SW 1271 (cell line): ENCODE measurements at regions not wholly inside any gene's neighbourhood (a gene's known extent, or its start where the extent isn't known, plus 50 kb on each side); places are given as distances from the start of the nearest gene placed in this dataset.

Experiments used
- DNase-seq, 2 experiments: peaks; one replicate each; lab custom pipeline; 2025; lab: John Stamatoyannopoulos, UW

DNA sequence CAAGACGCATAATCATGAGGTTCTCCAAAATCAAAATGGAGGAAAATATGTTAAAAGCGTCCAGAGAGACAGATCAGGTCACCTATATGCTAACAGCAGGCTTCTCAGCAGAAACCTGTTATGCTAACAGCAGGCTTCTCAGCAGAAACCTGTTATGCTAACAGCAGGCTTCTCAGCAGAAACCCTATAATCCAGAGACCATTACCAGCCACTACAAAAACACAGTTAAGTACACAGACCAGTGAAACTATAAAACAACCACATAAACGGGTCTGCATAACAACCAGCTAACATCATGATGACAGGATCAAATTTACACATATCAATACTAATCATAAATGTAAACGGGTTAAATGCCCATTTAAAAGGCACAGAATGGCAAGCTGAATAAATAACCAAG lies 1548.4 kb upstream of the TMEFF2 start:
- no peak for DNase-seq

DNA sequence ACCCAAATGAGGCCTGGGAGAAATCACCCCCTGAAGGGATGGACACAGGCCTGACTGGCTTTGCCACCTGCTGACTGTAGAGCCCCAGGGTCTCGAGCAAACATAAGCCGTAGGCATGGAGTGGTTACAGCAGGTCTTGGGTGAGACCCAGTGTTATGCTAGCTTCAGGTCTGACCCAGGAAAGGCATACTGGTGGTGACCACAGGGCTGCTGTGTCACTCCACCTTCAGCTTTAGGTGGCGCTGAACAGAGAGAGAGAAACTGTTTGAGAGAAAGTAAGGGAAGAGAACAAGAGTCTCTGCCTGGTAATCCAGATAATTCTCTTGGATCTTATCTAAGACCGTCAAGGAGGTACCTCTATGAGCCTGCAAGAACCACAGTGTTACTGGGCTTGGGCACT lies 1544.2 kb upstream of the TMEFF2 start:
- no peak for DNase-seq

DNA sequence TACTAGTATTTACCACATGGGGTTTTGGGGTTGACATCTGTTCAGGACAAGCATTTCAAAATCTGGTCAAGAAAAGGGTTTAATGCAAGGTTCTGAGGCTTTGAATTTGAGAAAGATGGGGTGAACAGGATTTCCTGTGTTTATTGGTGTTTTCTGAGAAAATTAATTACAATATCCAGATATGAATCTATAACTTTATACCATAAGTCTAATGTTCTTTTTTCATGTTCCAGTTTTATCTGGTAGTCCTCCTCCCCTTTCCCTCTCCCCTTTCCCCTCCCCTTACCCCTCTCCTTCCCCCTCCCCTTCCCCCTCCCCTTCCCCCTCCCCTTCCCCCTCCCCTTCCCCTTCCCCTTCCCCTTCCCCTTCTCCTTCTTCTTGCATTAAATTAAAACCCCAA lies 1518.2 kb upstream of the TMEFF2 start:
- no peak for DNase-seq

DNA sequence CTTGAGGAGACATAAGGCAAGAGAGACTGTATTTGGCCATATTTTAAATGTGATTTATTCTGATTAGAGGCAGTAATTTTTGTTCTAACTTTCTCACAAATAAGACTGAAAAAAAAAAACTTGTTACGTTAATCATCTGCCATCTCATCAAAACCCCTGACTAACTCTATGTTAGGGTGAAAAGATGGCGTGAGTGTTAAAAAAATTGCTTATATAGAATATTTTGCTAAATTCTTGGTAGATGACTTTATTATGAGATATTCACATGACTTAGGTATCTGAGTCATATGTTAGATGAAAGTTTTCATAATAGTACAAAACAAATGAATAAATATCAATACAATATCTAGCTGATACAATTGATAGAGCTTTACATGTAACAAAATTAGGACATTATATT lies 1508.7 kb upstream of the TMEFF2 start:
- DNase-seq, result no peak

DNA sequence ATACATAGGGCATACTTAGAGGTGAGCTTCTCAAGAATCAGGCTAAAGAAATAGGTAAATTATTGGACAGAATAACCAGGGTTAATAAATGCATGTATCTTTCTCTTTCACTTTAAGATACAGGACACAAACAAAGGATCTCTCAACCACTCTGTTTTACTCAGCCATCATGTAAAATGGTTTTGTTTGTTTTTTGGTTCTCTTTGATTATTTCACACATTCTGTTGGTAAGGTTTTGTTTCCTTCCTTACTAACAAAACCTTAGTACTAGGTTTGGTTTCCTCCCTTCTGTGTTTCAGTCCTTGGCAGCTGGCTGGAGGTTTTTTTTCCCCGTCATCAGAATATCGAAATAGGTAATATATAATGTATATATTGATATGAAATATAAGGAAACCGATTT lies 1506.8 kb upstream of the TMEFF2 start:
- DNase-seq, result no peak

DNA sequence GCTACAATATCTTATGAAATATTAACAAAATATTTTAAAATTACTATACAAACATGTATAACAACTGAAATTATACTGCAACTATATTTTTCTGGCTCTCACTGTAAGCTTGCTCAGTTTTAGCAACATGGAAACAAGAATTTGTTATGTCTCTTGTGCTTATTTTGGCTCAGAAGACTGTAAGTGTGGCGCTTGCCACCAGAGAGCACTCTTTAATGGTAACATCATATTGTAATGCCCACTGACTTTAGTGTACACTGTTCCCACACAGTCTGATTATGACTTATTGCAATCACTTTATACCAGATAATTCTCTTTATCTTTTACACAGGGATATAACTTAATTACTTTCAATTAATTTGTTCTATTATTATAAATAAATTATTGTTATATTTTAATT lies 1500.6 kb upstream of the TMEFF2 start:
- DNase-seq, result peak in 1 of 2 experiments; percentile 46

DNA sequence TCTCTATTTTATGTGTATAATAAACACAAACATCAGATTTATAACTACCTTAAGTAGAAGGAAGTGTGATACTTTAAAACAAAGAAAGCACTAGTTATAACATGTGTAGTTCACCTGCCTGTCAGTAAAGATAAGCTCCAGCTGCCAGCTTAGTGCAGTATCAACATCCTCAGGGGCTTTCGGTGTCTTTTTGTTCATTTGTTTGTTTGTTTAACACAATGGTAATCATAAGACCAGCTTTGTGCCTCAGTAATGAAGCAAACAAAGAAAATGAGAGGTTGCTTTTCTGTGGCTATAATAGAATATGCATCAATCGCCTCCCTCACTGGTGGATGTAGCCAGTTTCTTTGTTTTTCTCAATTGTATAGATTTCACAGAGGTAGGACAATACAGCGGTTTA lies 1499.0 kb upstream of the TMEFF2 start:
- no peak for DNase-seq

DNA sequence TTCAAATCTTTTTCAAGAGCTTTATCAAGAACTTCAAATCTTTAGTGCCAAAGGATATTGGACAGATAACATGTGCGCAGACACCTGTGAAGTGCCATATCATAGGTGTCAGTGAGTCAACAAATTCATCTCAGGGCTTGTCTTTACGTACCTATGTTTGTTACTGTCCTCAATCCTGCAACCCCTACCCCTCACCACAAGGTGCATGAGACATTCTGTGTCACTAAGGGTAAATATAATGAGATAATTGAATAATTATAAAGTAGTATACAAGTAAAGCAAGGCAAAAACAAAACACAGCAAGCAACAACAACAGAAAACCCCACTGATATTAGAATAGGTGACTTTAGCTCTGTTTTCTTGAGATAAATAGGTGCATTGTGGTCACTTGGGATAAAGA lies 1495.8 kb upstream of the TMEFF2 start:
- no peak for DNase-seq

DNA sequence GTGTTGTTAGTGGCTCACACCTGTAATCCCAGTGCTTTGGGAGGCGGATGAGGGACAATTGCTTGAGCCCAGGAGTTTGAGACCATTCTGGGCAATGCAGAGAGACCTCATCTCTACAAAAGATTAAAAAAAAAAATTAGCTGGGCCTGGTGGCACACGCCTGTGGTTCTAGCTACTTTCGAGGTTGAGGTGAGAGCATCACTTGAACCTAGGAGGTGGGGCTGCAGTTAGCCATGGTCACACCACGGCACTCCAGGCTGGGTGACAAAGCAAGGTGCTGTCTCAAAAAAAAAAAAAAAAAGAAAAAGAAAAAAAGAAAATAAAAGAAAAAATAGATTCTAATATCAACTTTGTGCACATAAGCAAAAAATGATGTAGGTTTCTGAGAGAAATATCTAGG lies 1492.5 kb upstream of the TMEFF2 start:
- no peak for DNase-seq

DNA sequence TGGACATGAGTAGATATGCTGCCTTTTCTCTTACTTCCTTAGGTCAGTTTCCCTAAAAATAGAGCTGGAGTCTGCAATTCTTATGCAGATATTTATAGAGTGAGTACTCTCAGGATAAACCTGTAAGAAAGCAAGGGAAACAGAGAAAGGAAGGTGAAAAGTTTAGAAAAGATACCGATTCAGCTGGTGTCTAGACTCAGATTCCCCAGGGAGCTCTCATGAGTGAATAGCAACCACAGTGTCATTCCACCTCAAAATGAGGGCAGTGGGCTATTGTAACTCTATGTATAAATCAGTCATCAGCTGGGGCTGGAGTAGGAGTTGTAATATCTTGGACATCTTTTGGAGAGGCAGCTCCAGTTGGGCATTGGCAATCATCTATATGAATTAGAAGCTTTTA lies 1485.1 kb upstream of the TMEFF2 start:
- DNase-seq, result no peak

DNA sequence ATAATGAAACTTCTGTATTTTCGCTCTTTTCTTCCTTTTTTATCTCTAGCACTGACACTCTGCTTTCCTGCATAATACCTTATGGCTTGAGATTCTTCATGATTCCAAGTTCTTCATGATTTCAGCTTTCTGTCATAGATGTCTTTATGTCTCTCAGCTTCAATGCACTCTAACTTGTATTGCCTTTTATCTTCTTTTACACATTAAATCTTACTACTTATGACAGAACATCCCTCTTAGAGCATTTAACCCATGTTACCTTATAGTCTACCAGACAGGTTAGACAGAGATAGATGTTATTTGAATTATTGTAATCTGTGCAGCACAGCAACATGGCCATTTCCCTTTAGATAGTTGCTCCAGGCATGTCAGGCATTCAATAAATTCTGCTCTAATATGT lies 1475.7 kb upstream of the TMEFF2 start:
- DNase-seq, result no peak

DNA sequence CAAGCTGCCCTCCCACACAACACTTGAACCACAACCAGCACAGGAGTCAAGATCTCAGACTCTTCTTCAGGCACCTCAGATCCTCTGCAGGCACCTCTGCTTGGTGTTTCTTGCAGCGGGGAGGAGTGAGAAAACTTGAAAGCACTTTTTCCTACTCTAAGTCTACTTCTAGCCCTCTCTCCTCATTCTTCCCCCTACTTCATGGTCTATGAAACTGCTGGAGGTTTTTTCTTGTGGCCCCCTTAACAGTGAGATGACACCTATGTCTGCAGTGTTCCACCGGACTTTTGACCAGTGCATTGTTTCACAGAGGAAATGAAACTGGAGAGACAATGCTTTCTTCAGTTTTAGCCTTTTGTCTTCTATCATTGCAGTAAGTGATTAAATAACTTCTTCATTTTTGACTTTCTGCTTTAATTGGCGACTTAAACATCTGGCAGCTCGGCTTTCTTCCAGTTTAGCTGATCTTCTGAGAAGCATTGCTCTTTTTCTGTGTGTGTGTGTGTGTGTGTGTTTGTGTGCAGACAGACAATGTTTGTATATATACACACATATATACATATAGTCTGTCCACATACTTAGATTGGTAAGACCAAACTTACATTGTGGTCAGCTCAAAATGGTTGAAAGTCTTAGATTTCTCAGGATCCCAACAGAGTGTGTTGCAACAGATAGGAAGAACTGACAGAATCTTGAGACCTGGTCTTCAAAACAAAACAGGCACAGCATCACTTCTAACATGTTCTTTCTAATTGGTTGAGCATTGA lies 1474.0 kb upstream of the TMEFF2 start:
- no peak for DNase-seq

DNA sequence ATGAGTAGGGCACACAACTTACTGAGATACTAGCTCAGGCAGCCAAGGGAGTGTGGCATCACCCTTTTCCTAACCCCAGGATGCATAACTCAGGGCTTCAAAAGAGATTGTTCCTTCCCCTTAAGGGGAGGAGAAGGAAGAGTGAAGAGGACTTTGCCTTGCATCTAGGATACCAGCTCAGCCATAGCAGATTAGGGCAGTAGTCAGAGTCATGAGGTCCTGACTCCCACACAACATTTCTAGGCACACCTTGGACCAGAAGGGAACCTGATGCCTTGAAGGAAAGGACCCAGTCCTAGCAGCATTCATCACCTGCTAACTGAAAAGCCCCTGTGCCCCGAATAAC lies 1433.2 kb upstream of the TMEFF2 start:
- DNase-seq, result no peak

DNA sequence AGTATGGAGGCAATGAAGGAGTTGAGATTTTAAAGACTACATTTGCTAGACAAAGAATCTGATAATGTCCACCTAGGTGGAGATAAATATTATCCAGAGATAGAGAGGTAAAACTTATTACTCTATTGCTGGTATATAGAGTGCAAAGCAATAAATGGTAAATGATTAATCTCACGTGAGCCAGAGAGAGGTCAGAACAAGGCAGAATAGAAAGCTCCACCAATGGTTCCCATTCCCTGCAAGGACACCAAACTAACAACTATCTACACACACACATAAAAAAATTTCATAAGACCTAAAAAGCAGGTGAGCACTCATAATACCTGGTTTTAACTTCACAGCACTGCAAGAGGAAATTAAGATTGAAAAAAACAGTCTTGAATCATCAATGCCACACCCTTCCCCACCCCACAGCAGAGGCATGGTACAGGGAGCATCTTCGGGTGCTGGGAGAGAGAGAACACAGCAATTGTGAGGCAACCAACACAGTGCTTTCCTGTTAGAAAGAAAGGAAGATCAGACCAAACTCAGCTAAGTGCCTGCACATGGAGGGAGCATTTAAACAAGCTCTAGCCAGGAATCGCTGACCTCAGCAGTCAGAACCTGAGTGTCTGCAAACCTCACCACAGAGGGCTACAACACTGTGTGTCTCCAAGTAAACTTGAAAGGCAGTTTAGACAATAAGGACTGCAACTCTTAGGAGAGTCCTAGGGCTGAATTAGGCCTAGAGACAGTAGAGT lies 1432.6 kb upstream of the TMEFF2 start:
- no peak for DNase-seq

DNA sequence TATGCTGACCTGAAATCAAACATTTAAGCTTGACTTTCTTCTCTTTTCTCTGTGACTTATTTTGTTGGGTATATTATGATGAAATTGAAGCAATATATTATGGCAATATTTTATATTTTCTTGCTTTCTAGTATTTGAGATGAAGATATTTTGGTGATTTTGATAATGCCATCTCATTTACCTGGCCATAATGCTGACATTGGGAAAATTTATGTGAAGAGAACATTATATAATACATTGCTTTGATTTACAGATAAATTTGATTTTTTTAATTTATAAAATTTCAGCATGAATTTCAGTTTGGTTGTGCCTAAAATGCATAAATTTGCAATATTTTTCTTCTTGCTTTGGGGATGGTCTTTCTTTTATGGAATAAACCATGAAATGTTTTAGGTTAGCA lies 1413.7 kb upstream of the TMEFF2 start:
- DNase-seq, result no peak

DNA sequence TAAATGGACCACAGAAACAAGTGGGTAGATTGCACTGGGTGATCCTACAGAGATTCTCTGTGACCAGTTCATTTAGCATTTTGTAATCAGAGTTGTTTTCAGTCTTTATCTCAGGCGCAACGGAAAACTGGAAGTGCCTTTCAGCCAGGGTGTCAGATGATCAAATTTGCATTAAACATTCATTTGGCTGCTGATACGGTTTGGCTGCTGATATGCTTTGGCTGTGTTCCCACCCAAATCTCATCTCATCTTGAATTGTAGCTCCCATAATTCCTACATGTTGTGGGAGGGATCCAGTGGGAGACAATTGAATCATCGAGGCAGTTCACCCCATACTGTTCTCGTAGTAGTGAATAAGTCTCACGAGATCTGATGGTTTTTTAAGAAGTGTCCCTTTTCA lies 1396.1 kb upstream of the TMEFF2 start:
- DNase-seq, result no peak

DNA sequence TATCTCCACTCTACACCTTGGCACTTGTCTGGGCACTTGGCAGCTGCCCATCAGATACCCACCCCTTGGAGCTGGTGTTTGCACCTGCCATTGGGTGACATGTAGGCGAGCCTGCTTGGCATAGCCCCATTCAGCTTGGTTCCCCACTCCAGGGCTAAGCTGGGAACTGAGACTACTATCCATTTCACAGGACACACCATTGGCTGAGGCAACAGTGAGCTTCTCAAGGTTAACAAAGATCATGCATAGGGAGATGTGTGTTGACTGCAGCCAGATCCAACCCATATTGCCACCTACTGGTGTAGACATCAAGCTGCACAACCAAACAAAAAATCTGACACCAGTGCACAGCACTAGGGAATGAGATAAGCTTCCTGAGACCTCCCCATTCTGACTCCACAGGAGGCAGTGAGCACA lies 1389.8 kb upstream of the TMEFF2 start:
- DNase-seq, result peak in 1 of 2 experiments; percentile 50

DNA sequence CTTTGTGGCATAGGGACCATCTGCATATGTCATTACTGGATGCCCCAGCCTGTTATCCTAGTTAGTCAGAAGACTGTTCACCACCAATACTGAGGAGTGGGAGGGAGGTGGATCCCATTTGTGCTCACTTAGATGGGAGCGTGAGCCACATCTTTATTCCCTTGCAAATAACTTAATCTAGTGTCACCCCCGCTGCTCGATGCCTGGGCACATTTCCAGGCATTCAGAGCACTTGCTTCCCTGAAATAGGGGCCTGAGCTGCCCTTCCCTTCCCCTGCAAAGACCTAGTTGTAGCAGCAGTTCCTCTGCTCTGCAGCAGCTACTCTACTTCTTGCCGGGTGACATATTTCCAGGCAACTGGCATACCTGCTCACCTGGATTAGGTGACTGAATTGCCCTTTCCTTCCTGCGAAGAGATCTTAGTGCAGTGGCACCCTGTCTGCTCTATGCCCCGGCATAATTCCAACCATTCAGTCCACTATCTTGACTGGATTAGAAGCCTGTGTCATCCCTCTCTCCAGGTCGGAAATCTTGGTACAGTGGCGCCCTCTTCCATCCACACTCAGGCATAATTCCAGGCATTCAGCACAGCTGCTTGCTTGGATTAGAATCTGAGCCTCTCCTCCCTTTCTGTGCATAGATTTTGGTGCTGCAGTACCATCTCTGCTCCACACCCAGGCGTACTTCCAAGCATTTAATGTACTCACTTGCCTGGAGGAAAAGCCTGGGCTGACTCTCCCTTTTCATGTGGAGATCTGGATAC lies 1389.1 kb upstream of the TMEFF2 start:
- peak in 1 of 2 experiments; percentile 20 for DNase-seq

DNA sequence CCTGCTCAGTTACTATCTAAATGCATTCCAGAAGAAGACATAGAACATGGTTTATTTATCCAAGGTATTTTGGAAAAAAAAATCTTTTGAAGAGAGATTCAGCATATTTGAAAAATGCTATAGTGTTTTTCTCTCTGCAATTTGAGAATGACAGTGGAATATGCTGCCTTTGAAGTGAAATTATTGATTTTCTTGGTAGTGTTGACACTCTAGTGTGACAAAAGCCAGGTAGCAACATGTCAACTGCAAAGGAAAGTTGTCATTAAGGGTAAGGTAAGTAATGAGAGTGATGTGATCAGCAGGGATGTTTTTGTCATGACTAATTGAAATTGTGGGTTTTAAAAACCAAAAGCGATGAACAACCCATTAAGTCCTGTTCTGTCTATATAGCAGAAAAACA lies 1387.1 kb upstream of the TMEFF2 start:
- DNase-seq, result no peak

DNA sequence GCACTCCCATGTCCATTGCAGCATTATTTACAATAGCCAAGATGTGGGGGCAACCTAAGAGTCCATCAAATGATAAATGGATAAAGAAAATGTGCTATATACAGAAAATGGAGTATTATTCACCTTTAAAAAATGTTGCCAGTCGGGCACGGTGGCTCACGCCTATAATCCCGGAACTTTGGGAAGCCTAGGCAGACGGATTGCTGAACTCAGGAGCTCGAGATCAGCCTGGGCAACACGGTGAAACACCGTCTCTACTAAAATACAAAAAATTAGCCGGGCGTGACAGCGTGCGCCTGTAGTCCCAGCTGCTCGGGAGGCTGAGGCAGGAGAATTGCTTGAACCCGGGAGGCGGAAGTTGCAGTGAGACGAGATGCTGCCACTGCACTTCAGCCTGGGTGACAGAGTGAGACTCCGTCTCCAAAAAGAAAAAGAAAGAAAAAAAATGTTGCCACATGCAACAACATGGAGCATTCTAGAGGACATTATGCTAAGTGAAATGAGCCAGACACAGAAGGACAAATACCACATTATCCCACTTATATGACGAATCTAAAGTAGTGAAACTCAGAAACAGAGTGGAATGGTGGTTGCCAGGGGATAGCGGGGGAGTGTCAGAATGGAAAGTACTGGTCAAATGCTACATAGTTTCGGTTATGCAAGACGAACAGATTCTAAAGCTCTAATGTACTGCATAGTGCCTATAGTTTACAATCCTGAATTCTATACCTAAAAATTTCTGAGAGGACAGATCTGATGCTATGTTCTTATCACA lies 1385.6 kb upstream of the TMEFF2 start:
- DNase-seq, result no peak

DNA sequence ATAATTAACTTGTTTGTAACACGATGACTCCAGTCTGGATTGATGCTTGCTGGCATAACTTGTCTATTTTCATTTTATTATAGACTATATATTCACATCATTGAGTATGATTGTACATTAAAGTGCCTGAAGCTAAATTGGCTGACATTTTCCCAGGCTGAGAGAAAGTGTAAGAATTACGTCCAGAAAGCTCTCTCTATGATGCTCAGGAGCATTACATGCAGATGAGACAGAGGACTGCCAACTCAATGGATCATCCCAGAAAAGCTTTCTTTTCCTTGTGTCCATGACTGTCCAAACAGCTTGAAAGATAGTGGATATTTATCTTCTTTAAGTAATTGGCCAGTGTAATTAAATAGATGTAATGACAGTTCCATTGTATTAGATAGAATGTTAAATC lies 1372.2 kb upstream of the TMEFF2 start:
- no peak for DNase-seq

DNA sequence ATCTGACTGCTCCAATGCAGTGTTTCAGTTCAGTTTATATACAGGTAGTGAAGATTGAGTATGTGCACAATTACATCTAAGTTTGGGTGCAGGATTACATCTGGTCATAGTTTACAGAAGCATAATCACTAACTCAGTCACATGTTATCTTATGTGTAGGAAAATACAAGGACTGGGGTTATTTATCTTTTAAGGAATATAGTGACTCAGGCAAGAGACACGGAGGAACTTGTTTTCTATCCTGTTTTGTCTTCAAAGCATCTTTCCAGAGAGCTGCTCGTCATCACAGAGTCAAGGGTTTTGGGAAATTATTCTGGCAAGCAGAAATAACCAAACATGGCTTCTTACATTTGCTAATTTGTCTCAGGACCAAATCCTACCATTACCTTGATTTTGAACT lies 1371.5 kb upstream of the TMEFF2 start:
- DNase-seq, result no peak
